Lung microvascular endothelial cell (primary cell): ENCODE measurements at regions not wholly inside any gene's neighbourhood (a gene's known extent, or its start where the extent isn't known, plus 50 kb on each side); places are given as distances from the start of the nearest gene placed in this dataset.
"Not testable (repeated sequence)": the region's sequence is repeated elsewhere in the genome, so short reads cannot be mapped to it uniquely, and the experiment has no call there.

ENCODE experiments used
- DNase-seq, 2 donors: peaks; one replicate each; pipeline versions ENCODE4 v3.0.0 to v3.0.0-alpha.2; 2010; ENCODE audit warnings: low read depth in 2 of 2

DNA sequence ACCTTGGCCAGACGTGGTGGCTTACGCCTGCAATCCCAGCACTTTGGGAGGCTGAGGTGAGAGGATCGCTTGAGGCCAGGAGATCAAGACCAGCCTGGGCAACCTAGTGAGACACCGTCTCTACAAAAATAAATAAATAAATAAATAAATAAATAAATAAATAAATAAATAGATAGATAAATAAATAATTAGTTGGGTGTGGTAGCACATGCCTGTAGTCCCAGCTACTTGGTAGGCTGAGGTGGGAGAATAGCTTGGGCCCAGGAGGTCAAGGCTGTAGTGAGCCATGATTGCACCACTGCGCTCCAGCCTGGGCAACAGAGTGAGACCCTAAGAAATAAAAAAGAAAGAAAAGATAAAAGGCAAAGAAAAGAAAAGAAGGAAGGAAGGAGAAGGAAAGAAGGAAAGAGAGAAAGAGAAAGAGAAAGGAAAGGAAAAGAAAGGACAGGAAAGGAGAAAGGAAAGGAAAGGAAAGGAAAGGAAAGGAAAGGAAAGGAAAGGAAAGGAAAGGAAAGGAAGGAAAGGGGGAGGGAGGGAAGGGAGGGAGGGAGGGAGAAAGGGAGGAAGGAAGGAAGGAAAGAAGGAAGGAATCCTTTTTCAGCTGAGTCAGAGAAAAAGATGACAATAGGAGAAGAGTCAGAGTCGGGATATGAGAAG, 404.8 kb downstream of the TSHZ3 start:
- DNase-seq: not testable (repeated sequence)

DNA sequence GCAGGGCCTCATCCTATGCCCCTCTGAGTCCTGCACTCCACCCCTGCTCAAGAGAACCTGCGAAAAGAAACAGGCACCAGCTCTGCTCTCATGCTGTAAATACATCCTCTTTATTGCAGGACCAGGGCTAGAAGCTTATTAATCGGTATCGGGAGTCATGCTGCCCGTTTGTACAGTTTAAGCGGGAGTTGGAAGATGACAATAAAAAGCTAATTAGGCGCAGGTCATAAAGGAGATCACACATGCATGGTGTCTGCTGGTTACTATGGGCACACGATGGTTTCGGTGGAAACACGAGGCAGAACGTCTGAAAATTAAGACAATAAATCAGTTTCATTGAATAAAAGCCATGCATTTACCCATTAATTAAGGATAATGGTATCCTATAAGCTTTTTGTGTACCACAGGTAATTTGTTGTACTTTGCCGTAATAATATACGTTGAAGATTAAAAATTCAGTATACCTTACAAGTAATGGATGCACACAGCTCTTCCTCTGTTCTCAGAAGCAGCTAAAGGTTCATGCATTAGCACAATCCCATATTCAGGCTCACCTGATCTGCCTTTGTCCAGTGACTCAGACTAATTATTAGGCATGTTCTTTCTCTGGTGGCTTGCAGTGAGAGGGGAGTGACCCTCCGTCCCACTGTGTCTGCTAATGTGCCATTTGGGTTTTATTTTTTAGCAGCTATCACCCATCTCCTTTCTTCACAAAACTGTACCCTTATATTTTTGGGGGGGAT, 406.0 kb downstream of the TSHZ3 start:
- no peak for DNase-seq

DNA sequence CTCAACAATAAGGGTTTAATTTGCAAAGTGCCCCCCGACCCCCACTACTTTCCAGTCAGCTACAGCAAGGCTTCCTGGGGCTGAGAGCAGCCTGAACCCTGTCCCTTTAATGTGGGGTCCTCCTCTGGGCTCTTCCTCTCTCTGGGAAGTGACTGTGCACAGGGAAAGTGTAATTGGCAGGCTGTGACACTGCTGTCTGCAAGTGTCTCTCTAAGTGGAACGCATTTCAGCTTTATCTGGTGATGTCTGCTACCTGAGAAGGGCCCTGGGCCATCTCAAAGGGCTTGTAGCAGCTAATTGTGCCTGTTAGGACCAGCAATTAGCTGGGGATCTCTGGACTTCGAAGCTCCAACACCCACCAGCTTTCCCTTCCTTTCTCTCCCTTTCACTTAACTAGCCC, 406.6 kb downstream of the TSHZ3 start:
- no peak for DNase-seq

GRCh38 chr19:30941591-30941990, 407.6 kb downstream of the TSHZ3 start:
- DNase-seq: no peak

- DNase-seq: no peak
These were observed 413.0 kb downstream of the TSHZ3 start for GRCh38 chr19:30936276-30936675.

DNA sequence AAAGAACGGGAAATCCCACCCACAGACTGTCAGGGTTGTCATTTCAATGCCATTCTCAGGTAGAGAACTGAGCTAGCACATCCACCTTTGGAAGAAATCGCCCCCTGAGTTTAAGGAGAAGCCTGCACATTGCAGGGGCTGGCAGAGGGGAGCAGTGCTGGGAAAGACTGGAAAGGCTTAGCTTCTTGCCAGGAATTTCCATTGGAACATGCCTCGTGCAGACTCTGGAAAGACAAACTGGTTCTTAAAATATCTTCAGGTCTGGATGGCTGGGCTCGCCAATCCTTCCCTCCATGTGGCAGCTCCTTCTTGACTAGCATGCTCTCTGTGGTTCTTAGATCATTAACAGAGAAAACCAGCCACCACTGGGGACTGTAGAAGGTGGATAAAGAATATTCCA, 414.1 kb downstream of the TSHZ3 start:
- DNase-seq: no peak

DNA sequence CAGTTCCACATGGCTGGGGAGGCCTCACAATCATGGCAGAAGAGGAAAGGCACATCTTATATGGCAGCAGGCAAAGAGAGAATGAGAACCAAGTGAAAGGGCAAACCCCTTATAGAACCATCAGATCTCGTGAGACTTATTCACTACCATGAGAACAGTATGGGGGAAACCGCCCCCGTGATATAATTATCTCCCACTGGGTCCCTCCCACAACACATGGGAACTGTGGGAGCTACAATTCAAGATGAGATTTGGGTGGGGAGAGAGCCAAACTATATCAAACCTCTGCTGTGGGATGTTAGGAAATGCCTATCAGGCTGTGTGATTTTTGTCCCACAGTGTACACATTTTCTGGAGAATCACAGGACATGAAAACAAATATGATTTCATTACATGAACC, 415.8 kb downstream of the TSHZ3 start:
- not testable (repeated sequence) for DNase-seq

DNA sequence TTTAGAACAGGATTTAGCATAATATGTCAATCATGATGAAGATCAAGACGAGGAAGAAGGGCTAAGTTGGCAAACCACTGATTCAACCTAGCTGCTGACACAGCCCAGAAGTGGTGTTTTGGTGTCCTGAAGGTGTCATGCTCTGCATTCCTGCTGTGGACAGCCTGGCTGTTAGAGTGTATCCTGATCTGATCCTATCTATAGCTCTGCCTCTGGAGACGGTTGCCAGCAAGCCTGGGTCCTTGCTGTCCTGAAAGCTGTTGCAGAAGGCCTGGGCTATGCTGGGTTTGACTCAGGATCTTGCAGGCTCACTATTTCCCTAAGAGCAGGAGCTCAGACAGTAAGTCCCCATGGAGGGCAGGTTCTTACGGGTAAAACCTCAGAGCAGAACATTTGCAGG, 416.4 kb downstream of the TSHZ3 start:
- DNase-seq: no peak

- DNase-seq: no peak
These were observed 418.1 kb downstream of the TSHZ3 start for GRCh38 chr19:30930941-30931706.

DNA sequence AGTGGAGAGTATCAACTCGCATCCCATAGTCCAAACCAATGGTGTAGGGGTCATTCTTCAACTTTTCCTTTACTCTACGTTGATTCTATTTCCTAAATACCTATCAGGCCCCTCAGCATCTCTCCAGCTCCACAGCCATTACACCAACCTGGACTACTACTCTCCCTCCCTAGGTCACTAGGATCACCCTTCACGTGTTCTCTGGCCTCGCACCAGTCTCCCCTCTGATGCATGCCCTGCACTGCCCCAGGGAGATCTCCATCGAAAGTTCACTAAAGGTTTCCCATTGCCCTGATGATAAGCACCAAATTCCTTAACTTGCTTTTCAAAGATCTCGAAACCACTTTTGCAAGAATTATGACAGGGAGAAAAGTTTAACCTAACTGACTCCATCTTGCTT, 421.5 kb downstream of the TSHZ3 start:
- DNase-seq: no peak

DNA sequence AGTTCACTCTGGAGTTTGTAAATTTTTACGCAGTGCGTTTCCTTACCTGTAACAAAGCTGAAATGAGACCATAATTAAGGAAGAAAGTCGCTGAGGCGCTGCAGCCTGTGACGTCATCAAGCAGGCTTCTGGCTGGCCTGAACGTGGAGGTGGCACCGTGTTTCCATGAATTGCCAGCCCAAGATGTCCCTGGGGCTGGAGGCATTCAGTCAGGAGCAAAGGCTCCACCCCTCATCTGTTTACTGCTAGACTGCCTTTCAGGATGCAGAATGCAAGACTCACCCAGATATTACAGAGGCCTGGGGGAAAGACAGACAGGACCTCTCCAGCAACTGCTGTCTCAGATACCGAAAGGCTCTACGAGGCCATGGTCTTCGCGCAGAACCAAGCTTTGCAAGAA, 424.6 kb downstream of the TSHZ3 start:
- DNase-seq: no peak

DNA sequence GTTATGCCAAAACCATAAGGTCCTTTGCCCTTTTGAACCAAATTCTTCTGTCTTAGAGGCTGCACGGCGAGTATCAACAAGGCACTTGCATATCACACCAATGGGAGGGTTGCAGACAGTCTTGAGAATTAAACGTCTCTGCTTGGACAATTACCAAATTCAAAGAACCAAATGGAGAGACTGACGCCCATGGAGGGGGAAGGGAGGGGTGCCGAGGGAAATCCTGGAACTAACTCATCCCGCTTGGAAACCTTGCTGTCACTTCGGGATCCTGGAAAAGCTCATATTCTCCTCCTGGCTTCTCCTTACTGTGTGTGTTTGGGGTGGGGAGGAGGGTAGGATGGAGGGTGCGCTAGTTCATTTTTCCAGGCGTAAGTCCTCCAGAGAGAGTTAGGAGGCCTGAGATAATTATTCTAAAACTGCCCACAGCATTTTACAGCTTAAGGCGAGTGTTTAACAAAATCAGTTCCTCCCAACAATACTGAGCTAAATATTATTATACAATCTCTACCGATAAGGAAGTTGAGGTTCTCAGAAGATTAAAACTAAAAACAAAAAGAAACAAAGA, 425.1 kb downstream of the TSHZ3 start:
- no peak for DNase-seq

- no peak for DNase-seq
These were observed 425.6 kb downstream of the TSHZ3 start for GRCh38 chr19:30923621-30924020.

GRCh38 chr19:30923096-30923495, 426.1 kb downstream of the TSHZ3 start:
- no peak for DNase-seq

DNA sequence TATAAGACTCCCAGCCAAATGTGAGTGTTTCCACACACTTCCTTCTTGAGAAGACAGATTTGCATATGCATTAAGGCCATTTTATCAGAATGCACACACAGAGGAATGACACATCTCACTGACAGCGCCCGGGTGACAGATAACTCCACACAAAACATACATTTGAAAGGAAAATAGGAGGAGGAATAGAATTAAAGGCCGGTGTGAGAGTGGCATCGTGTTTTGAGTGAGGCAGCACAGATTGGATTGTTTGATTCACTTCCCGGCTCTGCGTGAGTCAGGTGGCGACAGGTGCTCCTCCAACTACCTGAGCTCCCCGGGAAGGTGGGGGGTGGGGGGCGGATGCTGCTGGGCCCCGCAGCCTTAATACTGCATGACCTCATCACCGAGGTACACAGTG, 429.0 kb downstream of the TSHZ3 start:
- DNase-seq: no peak

GRCh38 chr19:30919737-30920136, 429.5 kb downstream of the TSHZ3 start:
- no peak for DNase-seq

DNA sequence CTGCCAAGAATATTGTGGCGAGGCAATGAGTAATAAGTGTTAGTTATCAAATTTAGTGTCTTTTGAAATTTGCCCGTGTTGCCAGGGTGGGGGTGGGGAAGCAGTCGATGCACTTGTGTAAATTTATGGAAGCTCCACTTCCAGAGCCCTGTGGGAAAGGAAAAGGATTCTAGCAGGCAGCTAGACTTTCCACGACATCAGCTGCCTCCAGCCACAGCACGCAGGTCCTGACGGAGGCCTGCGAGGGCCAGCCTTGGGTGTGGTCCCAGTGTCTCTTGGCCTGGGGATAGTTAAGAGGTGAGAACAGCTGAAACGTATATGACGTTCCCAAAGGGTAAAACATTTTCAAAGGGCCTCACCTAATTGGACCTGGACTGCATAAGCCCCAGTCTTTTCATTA, 433.0 kb downstream of the TSHZ3 start:
- no peak for DNase-seq

DNA sequence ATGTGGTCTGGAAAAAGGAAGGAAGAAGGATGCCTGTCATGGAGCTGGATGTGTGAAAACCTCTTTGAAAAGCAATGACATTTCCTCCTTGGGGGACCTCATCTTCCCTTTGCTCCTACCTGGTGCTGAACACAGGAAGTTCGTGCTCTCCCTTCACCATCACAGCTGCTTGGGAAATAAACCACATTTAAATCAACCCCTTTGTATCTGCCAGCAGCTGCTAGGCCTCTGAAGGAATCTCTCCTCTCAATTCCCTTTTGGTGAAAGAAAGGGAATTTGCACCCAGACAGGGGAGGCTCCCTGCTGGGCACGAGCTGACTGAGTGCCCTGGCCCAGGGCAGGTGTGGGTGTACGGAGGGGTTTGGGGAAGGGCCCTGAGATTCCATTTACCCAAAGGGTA, 437.7 kb downstream of the TSHZ3 start:
- DNase-seq: no peak

DNA sequence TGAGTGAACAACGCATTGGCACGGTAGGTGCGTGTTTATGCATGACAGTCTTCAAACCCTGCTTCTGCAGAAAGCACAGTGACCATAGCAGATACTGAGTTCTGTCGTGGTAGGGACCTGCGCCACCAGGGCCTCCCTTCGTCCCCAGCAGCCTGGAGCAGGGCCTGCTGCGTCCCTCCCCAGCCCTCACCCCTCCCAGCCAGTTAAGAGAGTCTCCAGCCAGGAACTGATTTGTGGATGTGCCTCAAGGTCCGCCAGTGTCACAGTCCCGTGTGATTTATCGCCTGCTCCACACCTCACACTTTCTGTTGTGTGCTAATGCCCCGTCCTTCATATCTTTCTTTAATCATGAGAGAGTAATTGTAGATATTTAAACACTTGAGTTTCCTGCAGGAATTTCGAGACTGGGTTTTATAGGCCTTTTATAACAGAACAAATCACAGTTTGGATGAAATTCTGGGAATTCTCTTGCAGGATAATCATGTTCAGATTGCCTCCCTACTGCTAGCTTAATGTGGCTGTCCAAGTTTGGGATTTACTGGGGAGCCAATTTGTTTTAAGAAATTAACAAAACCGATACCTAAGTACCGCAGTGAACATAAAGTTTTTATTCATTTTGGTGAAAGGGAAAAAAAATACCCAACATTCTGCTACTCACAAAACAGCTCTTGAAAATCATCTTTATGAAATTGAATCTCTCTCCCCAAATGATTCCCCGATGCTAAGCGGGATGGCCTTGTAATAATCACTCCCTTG, 438.6 kb downstream of the TSHZ3 start:
- DNase-seq: no peak

DNA sequence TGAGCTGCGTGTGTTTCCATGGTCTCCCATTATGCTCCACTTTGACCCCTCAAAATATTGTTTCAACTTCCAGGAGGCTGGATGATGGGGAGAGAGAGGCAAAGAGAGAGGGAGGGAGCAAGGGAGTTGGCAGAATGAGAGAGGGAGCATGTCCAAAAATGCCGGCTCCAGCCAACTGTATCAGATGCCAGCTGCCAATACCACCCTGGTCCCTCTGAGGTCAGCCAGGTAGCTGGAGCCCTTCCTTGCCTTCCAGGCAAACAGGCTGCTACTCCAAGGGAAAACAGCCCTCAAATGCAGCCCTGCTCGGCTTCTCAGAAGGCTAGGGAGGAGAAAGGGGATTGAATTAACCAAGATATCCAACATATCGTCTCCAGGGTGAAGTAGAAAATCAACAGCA, 440.0 kb downstream of the TSHZ3 start:
- DNase-seq: no peak

DNA sequence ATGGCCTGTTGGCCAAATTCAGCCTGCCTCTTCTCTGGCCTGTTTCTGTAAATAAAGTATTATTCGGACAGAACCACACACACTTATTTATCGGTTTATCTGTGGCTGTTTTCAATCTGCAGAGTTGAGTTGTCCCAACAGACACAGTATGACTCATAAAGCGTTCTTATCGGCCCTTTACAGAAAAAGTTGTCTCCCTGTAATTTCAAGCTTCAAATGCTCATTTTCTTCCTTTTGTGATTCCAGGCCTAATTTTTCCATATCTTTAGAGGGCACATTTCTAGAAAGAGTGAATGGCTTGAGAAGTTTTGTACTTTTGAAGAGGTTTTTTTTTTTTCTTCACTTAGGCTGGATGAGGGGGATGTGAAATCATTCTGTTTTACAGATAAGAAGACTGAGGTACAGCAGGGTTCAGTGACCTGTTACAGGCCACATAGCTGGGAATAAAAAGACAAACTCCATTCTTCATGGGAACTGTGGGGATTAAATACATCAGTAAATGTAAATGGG, 440.9 kb downstream of the TSHZ3 start:
- no peak for DNase-seq
